ENCODE measurements at regions not wholly inside any gene's neighbourhood (a gene's known extent, or its start where the extent isn't known, plus 50 kb on each side); places are given as distances from the start of the nearest gene placed in this dataset.

DNA sequence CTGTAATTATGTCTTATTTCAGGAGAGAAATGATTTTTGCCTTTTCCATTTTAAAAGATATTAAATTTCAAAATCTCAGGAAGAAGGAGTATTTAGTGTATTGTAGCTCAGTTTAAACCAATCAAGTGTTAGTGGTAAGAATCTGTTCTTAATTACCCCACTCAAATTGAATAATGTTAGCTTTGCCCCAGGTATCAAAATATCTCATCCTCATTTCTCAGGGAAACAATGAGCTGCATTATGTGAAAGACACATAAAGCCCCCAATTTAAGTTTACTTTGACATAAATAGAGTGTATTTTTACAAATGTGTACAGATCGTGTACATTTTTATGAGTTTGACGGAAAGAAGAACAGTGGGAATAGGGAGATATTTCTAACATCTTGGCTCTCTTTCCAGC is 317.4 kb upstream of the RARB start:
- TF ChIP-seq, protein P1, sequence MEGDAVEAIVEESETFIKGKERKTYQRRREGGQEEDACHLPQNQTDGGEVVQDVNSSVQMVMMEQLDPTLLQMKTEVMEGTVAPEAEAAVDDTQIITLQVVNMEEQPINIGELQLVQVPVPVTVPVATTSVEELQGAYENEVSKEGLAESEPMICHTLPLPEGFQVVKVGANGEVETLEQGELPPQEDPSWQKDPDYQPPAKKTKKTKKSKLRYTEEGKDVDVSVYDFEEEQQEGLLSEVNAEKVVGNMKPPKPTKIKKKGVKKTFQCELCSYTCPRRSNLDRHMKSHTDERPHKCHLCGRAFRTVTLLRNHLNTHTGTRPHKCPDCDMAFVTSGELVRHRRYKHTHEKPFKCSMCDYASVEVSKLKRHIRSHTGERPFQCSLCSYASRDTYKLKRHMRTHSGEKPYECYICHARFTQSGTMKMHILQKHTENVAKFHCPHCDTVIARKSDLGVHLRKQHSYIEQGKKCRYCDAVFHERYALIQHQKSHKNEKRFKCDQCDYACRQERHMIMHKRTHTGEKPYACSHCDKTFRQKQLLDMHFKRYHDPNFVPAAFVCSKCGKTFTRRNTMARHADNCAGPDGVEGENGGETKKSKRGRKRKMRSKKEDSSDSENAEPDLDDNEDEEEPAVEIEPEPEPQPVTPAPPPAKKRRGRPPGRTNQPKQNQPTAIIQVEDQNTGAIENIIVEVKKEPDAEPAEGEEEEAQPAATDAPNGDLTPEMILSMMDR (IDR thresholded peaks at IDR 0.05; ENCODE audit: extremely low read depth, missing control alignments) = no peak
- DNase-seq (ENCODE audit: low spot score) = no peak

DNA sequence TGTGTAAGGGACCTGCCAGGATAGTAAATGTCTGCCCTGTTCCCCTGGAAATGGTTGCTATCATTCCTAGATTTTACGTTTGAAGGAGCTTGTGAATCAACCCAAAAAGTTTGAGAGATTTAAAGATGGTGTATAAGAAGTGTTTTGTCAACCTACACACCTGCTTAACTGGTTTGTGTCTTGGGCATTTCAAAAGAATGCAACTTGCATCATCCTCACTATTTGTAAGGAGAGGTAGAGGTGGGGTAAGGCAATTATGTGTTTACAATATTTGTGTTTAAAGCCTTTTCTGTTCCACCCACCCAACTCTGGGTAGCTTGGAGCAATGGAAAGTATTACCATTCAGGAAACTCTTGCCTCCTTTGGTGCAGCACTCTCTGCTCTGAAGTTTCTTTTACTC is 314.2 kb upstream of the RARB start:
- DNase-seq (ENCODE audit: low spot score) = no peak
- TF ChIP-seq, protein P1 (IDR thresholded peaks at IDR 0.05; ENCODE audit: extremely low read depth, missing control alignments) = no peak

DNA sequence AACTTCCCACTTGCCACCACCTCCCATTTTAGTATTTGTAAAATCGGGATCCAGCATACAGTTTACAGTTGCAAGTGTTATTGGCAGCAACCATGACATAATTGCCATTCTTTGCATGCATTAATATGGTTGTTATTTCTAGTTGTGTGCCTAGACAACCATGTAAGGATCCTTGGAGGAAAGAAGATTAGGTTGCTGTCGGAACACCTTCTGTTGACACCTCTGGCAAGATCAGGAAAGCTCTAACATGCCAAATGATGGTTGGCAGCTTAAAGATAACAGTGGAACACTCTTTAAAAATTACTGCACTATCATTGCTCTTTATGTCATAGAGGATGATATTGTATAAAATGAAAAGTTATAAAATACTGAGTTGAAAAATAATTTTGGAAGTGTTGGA is 313.5 kb upstream of the RARB start:
- no peak for DNase-seq (ENCODE audit: low spot score)
- TF ChIP-seq, protein P1 (IDR thresholded peaks at IDR 0.05; ENCODE audit: extremely low read depth, missing control alignments) = no peak

DNA sequence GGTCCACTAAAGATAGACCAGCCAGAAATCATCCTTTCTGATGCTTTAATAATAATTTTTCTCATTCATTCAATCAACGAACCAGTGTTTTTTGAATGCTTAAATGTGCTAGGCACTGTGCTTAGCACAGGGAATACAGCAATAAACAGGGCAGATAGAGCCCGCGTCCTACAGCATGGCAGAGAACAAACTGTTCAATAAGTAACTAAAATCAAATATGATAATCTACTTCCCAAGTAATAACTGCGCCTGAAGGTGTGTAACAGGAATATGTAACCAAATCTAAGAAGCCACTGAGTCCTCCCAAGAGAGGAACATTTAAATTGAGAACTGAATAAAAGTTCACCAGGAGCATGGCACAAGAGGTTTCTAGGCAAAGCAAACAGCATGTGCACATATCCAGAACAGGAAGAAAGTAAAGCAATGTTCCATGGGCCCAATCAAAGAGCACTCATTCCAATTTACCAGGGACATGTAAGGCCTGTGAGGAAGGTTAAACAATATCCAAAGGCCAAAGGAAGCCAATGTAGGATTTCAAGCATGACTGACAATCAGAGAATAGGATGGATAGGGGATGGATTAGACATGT is 311.0 kb upstream of the RARB start:
- TF ChIP-seq, protein P1 (IDR thresholded peaks at IDR 0.05; ENCODE audit: extremely low read depth, missing control alignments) = no peak
- DNase-seq (ENCODE audit: low spot score) = no peak

DNA sequence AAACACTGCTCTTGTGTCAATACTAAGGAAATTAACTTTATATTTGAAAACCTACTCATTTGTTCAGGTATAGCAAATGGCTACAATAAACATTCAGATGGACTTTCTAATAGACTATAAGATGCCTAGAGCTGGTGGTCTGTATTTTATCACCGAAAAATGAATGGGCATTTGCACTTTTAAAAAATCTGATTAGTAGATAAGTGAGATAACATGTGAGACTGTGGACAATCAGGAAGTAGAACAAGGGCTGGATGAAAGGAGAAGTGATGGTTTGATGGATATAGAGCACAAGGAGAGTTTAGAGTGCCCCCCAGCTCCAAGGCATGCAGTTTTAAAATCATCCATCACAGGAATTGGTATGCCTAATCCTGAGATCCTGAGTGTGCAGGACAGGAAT is 308.4 kb upstream of the RARB start:
- TF ChIP-seq, protein P1 (IDR thresholded peaks at IDR 0.05; ENCODE audit: extremely low read depth, missing control alignments) = no peak
- no peak for DNase-seq (ENCODE audit: low spot score)

DNA sequence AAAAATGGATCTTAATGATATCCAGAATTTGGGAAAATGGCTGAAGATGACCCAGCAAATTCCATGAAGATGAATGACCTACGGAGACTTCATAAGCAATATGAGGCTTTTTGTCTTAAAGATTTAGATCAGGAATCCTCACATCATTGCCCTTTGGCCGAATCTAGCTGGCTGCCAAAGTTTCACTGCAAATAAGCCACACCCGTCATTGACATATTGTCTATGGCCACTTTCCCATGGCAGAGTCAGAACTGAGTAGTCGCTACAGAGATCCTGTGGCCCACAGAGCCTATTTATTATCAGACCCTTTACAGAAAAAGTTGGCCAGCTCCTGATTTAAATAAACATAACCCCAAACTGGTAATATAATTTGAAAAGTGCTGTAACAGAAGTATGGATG is 307.4 kb upstream of the RARB start:
- DNase-seq (ENCODE audit: low spot score) = no peak
- TF ChIP-seq, protein P1 (IDR thresholded peaks at IDR 0.05; ENCODE audit: extremely low read depth, missing control alignments) = no peak

DNA sequence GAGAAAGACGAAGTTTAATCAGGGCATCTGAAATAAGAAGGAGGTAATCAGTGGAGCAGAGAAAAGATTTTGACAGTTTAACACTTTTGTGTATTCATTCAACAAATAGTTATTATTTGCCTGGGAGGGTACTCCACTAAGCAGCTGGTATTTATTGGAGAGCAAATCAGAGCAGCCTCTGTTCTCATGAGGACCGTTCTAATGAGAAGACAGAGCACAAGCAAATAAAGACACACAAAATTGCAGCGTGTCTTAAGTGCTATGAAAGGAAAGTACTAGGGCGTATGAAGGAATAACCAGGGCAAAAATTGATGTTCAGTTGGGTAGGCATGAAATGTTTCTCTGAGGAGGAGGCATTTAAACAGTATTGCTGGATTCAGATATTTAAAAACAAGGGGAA is 302.9 kb upstream of the RARB start:
- DNase-seq (ENCODE audit: low spot score) = no peak

More for the DNA sequence above, 302.9 kb upstream of the RARB start:
- TF ChIP-seq, protein P1 (IDR thresholded peaks at IDR 0.05; ENCODE audit: extremely low read depth, missing control alignments) = no peak

Measured in GM20000 (cell line).